ENCODE measurements at regions not wholly inside any gene's neighbourhood (a gene's known extent, or its start where the extent isn't known, plus 50 kb on each side); places are given as distances from the start of the nearest gene placed in this dataset.

DNA sequence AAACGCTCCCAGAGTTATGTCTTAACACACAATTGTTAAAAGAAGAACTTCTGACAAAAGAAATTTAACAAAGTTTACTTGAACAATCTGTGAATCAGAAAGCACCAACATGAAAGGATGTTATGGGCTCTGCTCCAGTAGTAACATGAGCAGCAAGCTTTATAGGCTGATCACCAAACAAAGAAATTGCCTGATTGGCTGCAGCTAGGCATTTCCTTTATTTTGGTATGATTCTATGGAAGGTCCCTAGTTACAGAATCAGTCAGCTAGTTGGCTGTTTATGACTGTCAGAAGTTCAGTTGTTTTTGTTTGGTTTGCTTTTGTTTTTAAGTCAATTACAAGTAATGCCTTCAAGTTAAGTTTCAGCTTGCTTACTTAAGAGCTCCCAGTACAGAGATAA is 102.4 kb upstream of the SMC2 start (continued):
- TF ChIP-seq, protein P1, sequence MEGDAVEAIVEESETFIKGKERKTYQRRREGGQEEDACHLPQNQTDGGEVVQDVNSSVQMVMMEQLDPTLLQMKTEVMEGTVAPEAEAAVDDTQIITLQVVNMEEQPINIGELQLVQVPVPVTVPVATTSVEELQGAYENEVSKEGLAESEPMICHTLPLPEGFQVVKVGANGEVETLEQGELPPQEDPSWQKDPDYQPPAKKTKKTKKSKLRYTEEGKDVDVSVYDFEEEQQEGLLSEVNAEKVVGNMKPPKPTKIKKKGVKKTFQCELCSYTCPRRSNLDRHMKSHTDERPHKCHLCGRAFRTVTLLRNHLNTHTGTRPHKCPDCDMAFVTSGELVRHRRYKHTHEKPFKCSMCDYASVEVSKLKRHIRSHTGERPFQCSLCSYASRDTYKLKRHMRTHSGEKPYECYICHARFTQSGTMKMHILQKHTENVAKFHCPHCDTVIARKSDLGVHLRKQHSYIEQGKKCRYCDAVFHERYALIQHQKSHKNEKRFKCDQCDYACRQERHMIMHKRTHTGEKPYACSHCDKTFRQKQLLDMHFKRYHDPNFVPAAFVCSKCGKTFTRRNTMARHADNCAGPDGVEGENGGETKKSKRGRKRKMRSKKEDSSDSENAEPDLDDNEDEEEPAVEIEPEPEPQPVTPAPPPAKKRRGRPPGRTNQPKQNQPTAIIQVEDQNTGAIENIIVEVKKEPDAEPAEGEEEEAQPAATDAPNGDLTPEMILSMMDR (IDR thresholded peaks at IDR 0.05; ENCODE audit: control extremely low read depth in 1 of 3, insufficient read depth in 1 of 3, low read depth in 1 of 3, low read length in 3 of 3) = no peak
